Medulla oblongata (tissue), 1 donor: ENCODE measurements at regions not wholly inside any gene's neighbourhood (a gene's known extent, or its start where the extent isn't known, plus 50 kb on each side); places are given as distances from the start of the nearest gene placed in this dataset.
"Not testable (repeated sequence)": the region's sequence is repeated elsewhere in the genome, so short reads cannot be mapped to it uniquely, and the experiment has no call there.

Source experiments
- DNase-seq: peaks from one replicate; pipeline ENCODE4 v3.0.0-alpha.2; 2015; ENCODE audit errors: extremely low spot score

DNA sequence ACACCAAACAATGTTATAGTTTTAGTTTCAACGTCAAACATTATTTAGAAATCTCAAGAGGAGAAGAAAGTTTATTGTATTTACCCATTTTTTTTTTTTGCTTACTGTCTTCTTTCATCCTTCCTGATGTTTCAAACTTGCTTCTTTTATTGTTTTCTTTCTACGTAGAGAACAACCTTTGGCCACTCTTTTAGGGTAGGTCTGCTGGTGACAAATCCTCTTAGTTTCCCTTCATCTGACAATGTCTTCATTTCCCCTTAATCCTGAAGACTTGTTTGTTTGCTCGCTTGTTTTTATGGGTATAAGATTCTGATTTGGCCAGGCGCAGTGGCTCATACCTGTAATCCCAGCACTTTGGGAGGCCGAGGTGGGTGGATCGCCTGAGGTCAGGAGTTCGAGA lies 89.1 kb downstream of the RHOU start:
- no peak for DNase-seq

DNA sequence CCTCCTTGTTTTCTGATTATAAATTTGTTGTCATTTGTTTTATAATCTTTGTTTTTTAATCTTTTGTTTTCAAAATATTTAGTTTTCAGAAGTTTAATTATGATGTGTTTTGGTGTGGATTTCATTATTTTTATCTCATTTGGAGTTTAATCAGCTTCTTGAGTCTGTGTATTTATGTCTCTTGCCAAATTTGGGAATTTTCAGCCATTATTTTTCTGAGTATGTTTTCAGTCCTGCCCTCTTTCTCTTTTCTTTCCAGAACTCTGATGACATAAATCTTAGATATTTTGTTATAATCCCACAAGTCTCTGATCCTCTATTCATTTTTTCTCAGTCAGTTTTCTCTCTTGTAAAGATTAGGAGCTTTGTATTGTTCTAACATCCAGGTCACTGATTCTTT lies 89.8 kb downstream of the RHOU start:
- DNase-seq: no peak

DNA sequence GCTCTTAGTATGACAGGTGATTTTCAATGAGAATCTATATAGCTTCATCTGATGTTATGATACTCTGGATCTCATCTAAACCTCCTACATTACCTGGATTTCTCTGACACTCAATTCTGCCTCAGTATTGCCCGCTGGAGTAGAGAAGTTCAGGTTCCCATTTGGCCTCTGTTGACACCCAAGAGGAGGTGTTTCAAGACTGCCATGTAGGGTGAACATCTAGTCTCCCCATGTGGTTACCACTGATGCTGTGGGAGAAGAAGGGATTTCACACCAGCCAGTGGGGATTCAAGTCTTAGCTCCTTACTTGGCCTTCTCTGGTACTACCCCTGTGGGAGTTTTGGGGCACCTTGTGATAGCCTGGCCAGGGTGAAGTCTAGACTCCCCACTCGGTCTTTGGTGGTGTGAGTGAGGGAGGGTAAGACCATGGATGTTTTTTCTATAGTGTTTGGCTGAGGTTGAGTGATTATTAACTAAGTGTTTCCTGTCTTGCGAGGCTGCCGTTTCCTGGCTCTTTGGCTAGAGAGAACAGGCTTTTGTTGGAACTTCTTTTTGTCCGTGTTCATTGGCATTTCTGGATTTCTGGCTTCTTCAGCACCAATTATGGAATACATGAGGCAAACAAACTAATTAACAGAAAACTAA lies 90.7 kb downstream of the RHOU start:
- no peak for DNase-seq

DNA sequence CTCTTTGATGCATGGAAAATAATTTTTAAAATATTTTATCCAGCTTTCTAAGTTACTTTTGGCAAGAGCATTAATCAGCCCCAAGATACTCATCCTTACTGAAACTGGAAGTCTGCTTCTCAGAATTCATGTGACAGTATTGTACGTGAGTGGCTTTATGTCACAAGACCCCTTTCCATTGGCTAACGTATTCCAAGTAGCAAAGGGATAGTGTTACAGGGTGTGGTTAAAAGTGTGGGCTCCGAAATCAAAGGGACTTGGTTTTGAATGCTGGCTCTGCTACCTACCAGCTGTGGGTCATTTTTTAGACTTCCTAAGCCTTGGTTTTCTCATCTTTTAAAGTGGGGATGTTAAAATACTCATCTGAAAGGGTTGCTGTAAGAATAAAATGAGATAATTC lies 91.7 kb downstream of the RHOU start:
- peak; percentile 62 for DNase-seq

DNA sequence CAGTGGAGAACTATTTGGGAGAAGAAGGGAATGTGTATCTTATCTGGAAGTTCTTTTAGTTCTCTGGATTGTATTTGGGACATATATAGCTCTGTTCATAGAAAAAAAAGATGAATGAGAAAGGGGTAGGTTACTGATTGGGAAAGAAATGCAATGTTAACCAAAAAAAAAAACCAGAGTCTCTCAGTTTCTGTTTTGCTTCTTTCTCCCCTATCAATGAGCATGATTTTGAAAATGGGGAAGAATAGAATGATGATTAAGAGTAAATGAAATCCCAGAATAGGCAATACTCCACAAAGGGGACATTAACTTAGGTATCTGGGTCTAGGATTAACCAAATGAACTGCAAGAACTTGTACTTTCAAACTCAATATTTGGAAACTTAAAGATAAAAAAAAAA lies 92.9 kb downstream of the RHOU start:
- DNase-seq: no peak

DNA sequence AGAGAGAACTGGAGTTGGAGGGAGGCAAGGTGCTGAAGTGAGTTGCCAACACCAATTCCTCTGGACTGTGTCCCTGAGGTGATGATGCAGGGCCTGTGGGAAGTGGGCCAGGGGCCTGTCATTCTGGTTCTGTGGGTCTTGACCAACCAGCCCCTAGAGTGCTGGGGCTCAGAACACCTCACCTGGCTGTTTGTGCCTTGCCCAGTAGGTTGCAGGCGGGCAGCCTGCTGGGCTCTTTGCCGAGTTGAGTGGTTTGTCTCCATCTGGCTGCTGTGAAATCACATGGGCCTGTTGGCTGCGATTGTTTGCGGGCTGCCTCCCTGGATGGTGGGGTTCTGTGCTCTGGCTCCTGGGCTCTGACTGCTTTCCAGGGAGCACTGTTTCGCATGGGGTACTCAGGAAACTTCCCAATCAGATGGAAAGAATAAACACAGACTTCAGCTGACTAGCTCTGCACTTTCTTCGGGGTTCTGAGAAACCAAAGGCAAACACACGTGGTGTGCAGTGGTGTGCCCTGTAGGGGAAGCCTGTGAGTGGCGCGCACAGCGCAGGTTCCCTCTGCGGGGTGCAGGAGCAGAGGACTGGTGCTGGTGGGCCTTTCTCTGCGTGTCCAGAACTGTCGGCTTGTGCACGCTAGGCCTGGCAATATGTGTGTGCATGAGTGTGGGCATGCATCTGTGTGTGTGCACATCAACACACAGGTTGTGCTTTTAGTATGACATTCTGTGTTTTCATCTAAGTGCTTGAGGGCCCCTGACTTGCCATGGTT lies 95.1 kb downstream of the RHOU start:
- DNase-seq: peak; percentile 88

DNA sequence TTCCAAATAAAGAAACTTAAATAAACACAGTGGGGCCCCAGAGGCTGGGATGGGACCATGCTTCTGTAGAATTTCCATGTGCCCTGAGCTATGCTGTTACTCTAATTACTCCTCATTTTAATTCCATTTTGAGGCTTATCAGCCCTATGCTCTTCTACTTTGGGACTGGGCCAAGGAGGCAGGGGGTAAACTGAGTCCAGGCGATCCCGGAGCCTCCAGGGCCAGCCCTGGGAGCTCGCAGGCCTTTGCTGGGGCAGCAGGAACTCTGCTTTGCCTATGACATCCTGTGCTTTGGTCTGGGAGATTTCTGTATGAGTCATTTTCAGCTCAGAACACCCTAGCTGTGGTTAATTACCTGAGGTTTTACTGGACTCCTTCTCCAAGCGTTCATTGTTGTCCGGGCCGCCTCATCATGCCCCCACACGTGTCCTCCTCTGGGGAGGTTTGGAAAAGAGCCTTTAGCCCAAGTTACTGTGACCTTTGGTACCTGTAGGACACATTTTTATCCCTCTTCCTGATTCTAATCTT lies 95.7 kb downstream of the RHOU start:
- DNase-seq: no peak

DNA sequence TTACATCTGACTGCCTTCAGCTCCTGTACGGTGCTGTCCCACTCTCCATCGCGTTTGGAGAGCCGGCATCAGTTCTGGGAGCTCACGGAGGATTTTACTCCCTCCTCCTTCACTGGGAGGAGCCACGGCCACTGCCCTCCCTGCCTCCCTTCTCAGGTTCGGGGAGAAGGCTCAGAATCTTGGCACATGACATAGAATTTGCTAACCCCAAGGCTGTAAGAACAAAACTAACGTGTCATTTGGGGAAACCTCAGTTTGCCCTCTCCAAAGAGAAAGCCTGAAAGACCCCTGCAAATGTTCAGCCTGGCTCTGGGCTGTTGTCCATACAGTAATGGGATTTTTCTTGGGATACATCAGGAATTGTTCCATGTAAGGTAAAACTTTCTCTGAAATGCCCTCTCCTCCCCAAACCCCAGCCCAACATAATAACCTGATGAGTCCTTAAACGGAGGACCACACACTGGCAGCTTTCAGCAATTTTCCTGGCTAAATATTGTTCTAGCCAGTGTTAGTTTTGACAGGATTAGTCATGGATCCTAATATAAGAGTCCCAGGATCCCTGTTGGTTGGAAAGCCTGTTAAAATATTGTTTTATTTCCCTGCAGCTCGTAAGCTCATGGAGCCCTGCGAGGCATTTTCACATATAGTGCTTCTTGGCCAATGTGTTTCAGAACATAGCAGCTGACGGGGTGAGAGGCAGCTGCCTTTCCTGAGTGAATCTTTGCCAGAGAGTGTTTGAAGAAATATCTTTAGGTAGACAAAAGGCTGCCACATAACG lies 98.8 kb downstream of the RHOU start:
- DNase-seq: no peak

DNA sequence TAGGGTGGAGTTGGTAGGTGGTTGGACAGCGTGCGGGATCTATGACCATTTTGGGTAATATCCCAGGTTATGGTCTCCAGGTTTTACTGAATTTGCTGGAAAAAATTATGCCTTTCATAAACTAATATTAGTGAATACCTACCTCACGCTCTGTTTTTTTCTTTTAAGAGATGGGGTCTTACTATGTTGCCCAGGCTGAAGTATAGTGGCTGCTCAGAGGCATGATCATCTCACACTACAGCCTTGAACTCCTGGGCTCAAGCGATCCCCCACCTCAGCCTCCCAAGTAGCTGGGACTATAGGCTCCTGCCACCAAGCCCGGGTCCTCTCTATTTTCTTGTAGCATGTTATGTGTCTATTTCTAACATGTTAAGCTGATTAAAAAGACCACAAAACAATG lies 100.2 kb downstream of the RHOU start:
- no peak for DNase-seq

DNA sequence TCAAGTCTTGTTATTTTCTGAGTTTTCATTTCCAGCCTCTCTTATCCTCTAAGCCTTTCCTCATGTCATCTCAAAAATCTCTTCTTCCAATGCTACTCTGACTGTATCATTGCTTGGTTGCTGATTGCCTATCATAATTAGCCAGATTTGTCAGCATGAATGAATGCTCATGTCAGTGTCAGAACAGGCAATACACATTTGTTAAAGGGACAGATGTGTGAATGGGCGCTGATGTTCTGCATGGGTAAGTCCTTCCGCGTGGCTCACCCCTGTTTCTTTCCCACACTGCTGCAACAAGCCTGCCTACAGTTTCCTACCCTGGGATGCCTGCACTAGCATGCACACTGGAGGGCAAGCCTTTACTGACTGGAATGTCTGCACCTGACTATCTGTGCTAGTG lies 100.6 kb downstream of the RHOU start:
- peak; percentile 34 for DNase-seq

DNA sequence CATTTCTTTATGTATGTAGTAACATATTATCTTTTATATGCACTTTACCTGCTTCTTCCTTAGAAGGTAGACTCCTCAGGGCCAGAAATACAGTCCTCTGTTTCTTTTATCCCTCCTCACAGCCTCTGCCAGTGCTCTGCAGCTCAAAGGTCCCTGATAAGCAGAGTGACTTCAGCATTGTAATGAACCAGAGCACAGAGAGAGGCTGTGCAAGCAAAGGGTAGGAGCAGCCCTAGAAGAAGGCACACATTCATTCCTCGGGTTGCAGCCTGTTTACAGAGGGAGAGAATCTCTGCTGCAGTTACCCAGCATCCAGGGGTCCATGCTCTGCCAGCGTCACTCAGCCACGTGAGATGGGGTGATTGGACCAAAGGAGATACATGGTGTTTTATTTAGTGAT lies 101.1 kb downstream of the RHOU start:
- DNase-seq: peak; percentile 93

DNA sequence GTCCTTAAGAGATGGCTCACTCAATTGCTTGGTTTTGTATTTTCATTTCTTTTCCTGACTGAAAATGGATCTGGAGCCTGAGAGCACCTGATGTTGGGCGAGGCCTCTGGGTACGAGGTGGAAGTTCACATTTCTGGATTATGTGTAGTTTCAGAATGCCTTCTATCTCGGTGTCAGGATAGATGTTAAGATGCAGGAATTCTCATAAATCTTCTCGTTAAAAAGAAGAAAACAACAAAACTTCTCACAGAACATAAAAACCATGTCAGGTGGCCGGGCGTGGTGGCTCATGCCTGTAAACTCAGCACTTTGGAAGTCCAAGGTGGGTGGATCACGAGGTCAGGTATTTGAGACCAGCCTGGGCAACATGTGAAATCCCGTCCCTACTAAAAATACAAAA lies 101.8 kb downstream of the RHOU start:
- DNase-seq: no peak

DNA sequence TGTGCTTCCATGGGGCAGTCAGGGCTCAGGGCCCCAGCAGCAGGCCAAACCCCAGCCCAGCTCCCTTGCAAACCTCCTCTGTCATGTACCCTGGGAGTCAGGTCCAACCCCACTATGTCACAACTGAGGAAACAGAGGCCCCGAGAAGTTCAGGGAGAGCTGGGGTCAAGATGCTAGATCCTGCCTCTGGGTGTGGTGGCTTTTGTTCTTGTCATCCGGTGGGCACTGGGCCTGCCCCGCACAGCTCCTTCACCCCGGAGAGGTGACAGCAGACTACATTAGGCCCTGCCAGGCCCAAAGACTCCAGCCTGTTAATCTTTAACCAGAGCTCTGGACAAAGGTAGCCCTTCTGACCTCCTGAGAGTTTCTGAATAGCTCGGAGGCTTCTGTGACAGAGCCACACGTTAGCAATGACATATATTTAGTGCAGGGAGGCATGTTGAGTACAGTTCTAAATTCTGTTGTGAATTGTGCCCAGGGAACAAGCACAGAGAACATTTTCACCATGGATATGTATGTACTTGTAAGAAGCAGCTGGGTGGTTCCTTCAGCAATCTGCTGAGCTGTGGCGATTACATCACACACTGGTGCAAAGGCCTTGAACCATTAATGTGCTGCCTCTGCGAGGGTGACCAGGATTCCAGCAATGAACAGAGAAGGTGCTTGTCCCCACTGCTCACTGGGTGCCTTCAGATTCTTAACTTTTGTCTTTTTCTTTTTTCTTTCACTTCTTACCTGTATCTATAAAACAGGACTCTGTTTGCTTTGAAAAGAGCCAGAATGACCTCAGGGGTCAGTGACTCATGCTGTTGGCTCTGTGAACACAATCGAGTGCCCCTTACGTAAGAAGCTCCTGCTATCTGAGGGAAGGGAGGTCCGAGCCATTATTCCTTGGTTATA lies 102.8 kb downstream of the RHOU start:
- DNase-seq: no peak

DNA sequence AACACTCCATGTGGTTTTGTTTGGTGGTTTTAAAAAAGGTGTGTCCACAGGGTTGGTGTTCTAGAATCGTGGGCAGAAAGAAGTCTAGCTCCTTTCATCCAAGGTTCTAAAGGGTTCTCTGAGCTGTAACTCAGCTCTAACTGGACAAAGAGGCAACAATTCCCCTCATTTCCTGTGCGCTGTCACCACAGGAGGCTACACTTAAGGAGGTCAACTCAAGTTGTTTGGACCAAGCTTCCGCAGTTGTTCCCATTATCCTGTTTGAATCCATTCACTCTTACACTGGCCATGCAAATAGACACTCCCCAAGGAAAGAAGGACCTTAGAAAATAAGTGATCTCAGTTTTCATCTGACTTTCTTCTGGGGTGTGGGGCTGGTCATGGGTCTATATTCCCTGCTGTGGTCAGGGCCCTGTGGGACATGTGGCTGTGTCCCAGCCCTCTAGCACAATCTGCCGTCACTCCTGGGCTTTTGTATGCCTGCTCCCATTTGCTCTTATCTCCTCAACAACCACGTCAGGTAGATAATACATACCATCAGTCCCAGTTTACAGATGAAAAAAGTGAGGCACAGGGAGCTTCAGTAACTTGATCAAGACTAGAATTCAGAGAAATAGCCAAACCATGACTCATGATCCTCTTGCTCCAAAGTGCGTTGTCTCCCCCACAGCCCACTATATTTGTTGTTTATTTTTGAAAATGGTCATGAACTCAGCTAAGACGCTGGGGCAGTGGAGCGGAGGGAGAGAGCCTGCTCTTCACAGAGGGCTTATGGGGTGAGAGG lies 103.6 kb downstream of the RHOU start:
- DNase-seq: no peak

DNA sequence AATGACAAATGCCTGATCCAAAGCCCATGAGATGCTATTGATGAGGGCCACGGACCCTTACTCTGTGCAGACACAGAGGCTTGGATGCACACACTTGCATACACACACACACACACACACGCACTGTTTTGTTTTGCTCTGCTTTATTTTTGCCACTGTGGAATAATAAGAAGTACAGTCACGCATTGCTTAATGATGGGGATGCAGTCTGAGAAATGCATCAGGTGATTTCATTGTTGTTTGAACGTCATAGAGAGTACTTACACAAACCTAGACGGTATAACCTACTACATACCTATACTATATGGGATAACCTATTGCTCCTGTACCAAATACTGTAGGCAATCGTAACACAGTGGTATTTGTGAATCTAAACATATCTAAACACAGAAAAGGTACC lies 104.4 kb downstream of the RHOU start:
- DNase-seq: no peak

DNA sequence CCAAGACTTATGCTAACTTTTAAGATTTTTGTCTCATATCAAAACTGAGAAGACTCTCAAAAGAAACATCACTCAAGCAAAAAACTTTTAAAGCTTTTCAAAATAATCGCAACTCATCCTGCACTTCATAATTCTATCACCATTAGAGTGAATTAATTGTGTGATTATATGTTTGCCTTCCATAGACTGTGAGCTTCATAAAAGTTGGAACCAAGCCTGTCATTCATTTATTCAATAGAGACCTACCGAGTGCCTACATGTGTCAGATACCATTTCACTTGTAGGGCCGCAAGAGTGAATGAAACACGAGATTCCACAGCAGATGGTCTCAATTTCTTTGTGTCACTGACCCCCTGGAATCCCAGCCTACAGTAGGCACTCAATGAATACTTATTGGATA lies 106.4 kb downstream of the RHOU start:
- no peak for DNase-seq

DNA sequence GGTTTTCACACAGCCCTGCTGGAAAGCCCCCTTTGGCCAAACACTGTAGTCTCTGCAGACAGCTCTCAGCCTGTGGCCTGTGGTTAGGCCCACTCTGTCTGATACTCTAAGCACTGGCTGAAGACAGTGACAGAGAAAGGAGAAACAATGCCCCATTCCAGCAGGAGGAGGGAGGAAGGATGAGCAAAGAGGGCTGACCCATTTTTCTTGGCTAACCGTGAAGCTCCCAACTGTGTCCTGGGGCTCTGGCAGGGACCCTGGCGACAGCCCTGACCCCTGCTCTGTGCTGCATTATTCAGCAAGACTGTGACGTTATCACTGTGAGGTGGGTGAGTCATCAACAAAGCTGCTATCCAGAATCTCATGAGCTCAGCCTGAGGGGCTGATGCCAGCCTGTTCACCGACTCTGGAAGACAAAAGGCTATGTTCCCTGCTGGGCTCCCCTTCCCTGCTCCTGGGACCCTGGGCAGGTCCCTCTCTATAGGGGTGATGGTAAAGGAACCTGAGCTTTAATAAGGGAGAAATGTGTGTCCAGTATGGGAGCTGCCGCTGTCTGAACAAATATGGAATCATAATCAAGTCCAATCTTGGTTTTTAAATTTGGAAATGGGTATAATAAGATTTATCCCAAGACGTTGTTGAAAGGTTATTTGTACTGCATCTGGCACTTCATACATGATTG lies 107.0 kb downstream of the RHOU start:
- peak; percentile 72 for DNase-seq

DNA sequence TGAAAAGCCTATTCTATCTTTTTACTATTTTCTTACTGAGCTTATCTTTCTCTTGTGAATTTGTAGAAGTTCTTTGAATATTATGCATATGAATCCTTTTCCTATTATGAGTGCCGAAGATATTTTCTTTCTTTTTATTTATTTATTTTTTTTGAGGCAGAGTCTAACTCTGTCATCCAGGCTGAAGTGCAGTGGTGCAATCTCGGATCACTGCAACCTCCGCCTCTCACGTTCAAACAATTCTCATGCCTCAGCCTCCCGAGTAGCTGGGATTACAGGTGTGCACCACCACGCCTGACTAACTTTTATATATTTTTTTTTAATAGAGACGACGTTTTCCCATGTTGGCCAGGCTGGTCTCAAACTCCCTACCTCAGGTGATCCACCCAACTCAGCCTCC lies 109.8 kb downstream of the RHOU start:
- no peak for DNase-seq

DNA sequence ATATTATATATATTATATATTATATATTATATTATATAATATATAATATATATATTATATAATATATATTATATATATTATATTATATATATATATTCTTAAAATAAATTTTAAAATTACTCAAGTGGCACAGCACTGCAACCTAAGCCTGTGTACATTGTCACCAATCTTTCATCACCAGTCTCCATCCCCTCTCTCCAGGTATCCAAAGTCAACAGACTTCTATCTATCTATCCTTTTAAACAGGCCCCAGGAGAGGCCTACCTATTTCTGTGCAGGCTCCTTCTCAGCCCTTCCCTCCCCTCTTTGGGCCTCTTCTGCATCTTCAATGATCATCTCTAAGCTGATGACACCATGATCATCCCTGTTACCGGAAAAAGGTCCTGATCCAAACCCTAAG lies 111.7 kb downstream of the RHOU start:
- DNase-seq: no peak

DNA sequence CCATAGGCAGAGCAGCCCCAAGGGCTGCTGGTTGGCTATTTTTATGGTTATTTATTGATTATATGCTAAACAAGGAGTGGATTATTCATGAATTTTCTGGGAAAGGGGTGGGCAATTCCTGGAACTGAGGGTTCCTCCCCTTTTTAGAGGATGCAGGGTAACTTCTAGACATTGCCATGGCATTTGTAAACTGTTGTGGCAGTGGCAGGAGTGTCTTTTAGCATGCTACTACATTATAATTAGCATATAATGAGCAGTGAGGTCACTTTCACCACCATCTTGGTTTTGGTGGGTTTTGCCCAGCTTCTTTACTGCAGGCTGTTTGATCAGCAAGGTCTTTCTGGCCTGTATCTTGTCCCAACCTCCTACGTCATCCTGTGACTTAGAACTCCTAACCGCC lies 112.2 kb downstream of the RHOU start:
- not testable (repeated sequence) for DNase-seq
